OCI-LY1 (cell line): ENCODE measurements at regions not wholly inside any gene's neighbourhood (a gene's known extent, or its start where the extent isn't known, plus 50 kb on each side); places are given as distances from the start of the nearest gene placed in this dataset.

Experiments
- H2AFZ ChIP-seq: fragments of 200-600 bp; sonication (generic), shearing (Covaris generic); 2 replicates; pipeline ENCODE4 v1.6.0; 2014; ENCODE audit warnings: antibody characterized with exemption, mild to moderate bottlenecking, low read length
- H3F3A ChIP-seq: fragments of 200-600 bp; sonication (generic), shearing (Covaris generic); 2 replicates; pipeline ENCODE4 v1.6.0; 2014; ENCODE audit warnings: mild to moderate bottlenecking, antibody characterized with exemption, low read length, moderate library complexity; ENCODE audit not compliant: insufficient read depth
- H3K27ac ChIP-seq: fragments of 200-600 bp; sonication (generic); 2 replicates; pipeline ENCODE4 v1.5.1; 2014; ENCODE audit warnings: low read length, mixed run types, mild to moderate bottlenecking, low read depth; ENCODE audit not compliant: poor library complexity, severe bottlenecking
- H3K27me3 ChIP-seq: fragments of 200-600 bp; sonication (generic); 2 replicates; pipeline ENCODE4 v1.6.0; 2014; ENCODE audit warnings: antibody characterized with exemption, mild to moderate bottlenecking, low read length, moderate library complexity; ENCODE audit not compliant: insufficient read depth
- H3K36me3 ChIP-seq: fragments of 200-600 bp; sonication (generic); 2 replicates; pipeline ENCODE4 v1.6.1; 2014; ENCODE audit warnings: mild to moderate bottlenecking, antibody characterized with exemption, low read length, moderate library complexity, mixed read lengths; ENCODE audit not compliant: insufficient read depth
- H3K4me1 ChIP-seq: fragments of 200-600 bp; sonication (generic); 2 replicates; pipeline ENCODE4 v1.5.1; 2014; ENCODE audit warnings: mild to moderate bottlenecking, low read length, moderate library complexity; ENCODE audit not compliant: insufficient read depth, severe bottlenecking
- H3K4me2 ChIP-seq: fragments of 200-600 bp; sonication (generic), shearing (Covaris generic); 2 replicates; pipeline ENCODE4 v1.6.1; 2014; ENCODE audit warnings: low read length
- H3K4me3 ChIP-seq: fragments of 200-600 bp; sonication (generic); 2 replicates; pipeline ENCODE4 v1.5.1; 2014; ENCODE audit warnings: low read length, low read depth, mild to moderate bottlenecking, mixed read lengths; ENCODE audit not compliant: poor library complexity, severe bottlenecking
- H3K79me2 ChIP-seq: fragments of 200-600 bp; shearing (Covaris generic); 2 replicates; pipeline ENCODE4 v1.6.1; 2016; ENCODE audit warnings: mixed run types, low read length, mixed read lengths; ENCODE audit not compliant: insufficient read depth
- H3K9ac ChIP-seq: fragments of 200-600 bp; sonication (generic), shearing (Covaris generic); 2 replicates; pipeline ENCODE4 v1.6.1; 2014; ENCODE audit warnings: mild to moderate bottlenecking, low read length, mixed read lengths
- H3K9me2 ChIP-seq: fragments of 200-600 bp; sonication (generic), shearing (Covaris generic); 2 replicates; pipeline ENCODE4 v1.6.1; 2014; ENCODE audit warnings: low read depth, mild to moderate bottlenecking, low read length, mixed read lengths
- H3K9me3 ChIP-seq: fragments of 200-600 bp; shearing (Covaris generic); 2 replicates; pipeline ENCODE4 v1.6.1; 2014; ENCODE audit warnings: low read length, mixed read lengths
- H4K20me1 ChIP-seq: fragments of 200-600 bp; sonication (generic), shearing (Covaris generic); 2 replicates; pipeline ENCODE4 v1.6.0; 2016; ENCODE audit warnings: mild to moderate bottlenecking, low read length; ENCODE audit not compliant: insufficient read depth
- EZH2 ChIP-seq: fragments of 200-600 bp; sonication (generic), shearing (Covaris generic); IDR thresholded peaks from 2 replicates; pipeline ENCODE4 v1.8.0; 2017; ENCODE audit warnings: borderline replicate concordance, mixed run types, mild to moderate bottlenecking, antibody characterized with exemption, low read length, moderate library complexity, mixed read lengths
- TF ChIP-seq, protein P1 (sequence below): fragments of 200-600 bp; sonication (generic), shearing (Covaris generic); IDR thresholded peaks from 2 replicates; pipeline ENCODE4 v1.5.1; 2017; ENCODE audit warnings: mild to moderate bottlenecking, antibody characterized with exemption, low read length, moderate library complexity, mixed read lengths

DNA sequence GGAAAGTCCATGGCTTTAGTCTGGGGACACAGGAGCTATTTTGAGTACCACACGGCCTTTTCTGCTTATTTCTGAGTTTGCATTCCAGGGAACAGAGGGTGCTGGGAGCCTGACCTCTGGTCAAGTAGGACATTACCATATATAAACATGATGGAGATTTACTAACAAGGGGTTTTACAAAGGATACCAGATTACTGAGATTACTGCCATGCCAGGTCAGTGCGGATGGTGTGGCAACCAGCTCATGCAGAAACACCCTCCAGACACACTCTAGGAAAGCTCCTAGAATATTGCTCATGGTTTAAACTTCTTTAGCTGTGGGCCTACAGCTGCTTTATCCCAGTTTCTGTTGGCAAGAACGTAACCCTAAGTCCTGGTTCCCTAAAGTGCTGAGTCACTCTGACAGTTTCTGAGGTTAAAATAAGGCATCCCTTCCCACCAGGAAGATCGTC, 54.3 kb upstream of the AGTR1 start:
- Histone ChIP-seq H3K36me3 (no peaks in the 10 kb centered on the region), H3F3A (no peaks in the 10 kb centered on the region), H3K4me1 (no peaks in the 10 kb centered on the region), H3K9me2 (no peaks in the 10 kb centered on the region), H3K4me2 (no peak overlapping the region), H3K79me2 (no peaks in the 10 kb centered on the region), H3K4me3 (no peak overlapping the region), H3K9ac (no peak overlapping the region), H2AFZ (no peak overlapping the region), H3K27ac (no peak overlapping the region), H3K27me3 (no peaks in the 10 kb centered on the region), H3K9me3 (no peaks in the 10 kb centered on the region), H4K20me1 (no peaks in the 10 kb centered on the region)
- TF ChIP-seq EZH2 = no peak
- TF ChIP-seq, protein P1, sequence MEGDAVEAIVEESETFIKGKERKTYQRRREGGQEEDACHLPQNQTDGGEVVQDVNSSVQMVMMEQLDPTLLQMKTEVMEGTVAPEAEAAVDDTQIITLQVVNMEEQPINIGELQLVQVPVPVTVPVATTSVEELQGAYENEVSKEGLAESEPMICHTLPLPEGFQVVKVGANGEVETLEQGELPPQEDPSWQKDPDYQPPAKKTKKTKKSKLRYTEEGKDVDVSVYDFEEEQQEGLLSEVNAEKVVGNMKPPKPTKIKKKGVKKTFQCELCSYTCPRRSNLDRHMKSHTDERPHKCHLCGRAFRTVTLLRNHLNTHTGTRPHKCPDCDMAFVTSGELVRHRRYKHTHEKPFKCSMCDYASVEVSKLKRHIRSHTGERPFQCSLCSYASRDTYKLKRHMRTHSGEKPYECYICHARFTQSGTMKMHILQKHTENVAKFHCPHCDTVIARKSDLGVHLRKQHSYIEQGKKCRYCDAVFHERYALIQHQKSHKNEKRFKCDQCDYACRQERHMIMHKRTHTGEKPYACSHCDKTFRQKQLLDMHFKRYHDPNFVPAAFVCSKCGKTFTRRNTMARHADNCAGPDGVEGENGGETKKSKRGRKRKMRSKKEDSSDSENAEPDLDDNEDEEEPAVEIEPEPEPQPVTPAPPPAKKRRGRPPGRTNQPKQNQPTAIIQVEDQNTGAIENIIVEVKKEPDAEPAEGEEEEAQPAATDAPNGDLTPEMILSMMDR = no peak

DNA sequence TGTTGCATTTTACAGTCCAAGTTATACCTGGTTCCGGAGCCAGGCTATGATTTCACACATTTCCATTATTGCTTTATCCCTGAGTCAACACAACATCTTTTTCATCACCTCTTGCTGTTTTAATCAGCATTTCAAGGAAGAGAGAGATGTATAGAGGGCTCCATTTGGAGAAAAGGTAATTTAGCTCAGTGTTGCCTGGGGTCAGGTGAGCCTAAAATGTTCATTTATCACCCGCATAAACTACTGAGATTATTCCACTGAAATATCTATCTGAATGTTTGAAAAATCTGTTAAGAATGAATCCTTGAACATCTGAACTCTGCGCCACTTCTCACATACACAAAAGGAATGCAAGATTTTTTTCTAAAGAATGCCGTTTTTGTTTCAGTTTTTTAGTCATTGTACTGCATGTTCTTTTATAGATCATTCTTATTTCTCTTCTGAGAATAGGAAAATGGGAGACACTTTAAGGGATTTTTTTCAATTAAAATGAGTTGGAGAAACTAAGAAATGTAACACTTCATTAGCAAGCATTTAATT, 51.5 kb upstream of the AGTR1 start:
- Histone ChIP-seq H3K4me3 (no peak overlapping the region), H4K20me1 (no peaks in the 10 kb centered on the region), H3K36me3 (no peaks in the 10 kb centered on the region), H3K4me2 (no peak overlapping the region), H3F3A (no peaks in the 10 kb centered on the region), H3K9ac (no peak overlapping the region), H3K27me3 (no peaks in the 10 kb centered on the region), H3K4me1 (no peaks in the 10 kb centered on the region), H3K27ac (no peak overlapping the region), H3K79me2 (no peaks in the 10 kb centered on the region), H3K9me3 (no peaks in the 10 kb centered on the region), H2AFZ (no peak overlapping the region), H3K9me2 (no peaks in the 10 kb centered on the region)
- TF ChIP-seq, protein P1 = no peak
- TF ChIP-seq EZH2 = no peak
